C4-2B (cell line): ENCODE measurements at regions not wholly inside any gene's neighbourhood (a gene's known extent, or its start where the extent isn't known, plus 50 kb on each side); places are given as distances from the start of the nearest gene placed in this dataset.

Experiments used
- ZFX ChIP-seq: fragments of 450-650 bp; IDR thresholded peaks from 2 replicates; pipeline ENCODE4 v1.6.1; 2017
- TF ChIP-seq, protein P1 (sequence below): fragments of 450-650 bp; conservative IDR thresholded peaks from 2 replicates; pipeline ENCODE4 v1.5.1; 2017; ENCODE audit warnings: mild to moderate bottlenecking

DNA sequence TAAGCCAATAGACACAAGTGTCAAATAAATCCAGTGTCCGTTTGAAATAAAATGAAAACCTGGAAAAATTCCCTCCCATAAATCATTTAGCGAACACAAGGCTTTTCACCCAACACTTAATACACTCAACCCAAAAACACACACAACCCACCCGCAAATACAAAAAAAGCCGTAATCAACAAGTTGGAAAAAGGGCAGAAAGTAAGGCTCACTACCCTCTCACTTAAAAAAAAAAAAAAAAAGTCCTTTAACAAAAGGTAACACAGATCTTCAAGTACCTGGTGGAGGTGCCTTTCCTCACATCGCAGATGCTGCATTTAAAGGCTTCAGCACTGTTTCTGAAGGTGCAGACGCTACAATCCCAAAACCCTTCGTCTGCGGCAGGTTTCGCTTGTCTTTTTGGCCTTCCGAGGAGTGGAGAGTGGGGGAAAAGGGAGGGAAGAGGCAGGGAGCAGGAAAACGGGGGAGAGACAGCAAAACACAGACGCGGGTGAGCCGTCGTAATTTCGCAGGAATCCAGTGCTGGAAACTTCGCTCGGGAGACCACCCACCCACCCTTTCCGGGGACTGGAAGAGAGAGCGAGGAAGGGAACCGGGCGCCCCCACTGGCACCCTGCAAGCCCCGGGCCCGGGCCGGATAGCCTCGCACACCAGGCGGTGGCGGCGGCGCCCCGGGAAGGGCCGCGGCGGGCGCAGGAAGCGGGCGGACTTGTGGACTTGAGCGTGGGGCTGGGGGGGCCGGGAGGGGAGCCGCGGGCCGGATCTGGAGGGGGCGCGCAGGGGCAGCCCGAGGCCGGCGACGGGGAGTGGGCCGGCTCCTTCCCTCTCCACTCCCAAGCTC is 401.8 kb downstream of the SHQ1 start, which contains the start of gene RYBP:
- TF ChIP-seq, protein P1, sequence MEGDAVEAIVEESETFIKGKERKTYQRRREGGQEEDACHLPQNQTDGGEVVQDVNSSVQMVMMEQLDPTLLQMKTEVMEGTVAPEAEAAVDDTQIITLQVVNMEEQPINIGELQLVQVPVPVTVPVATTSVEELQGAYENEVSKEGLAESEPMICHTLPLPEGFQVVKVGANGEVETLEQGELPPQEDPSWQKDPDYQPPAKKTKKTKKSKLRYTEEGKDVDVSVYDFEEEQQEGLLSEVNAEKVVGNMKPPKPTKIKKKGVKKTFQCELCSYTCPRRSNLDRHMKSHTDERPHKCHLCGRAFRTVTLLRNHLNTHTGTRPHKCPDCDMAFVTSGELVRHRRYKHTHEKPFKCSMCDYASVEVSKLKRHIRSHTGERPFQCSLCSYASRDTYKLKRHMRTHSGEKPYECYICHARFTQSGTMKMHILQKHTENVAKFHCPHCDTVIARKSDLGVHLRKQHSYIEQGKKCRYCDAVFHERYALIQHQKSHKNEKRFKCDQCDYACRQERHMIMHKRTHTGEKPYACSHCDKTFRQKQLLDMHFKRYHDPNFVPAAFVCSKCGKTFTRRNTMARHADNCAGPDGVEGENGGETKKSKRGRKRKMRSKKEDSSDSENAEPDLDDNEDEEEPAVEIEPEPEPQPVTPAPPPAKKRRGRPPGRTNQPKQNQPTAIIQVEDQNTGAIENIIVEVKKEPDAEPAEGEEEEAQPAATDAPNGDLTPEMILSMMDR: 0 out of 2 replicates have a peak, but pooled peaks have one; percentile 6
- TF ChIP-seq ZFX: no peak
